ENCODE measurements at regions not wholly inside any gene's neighbourhood (a gene's known extent, or its start where the extent isn't known, plus 50 kb on each side); places are given as distances from the start of the nearest gene placed in this dataset.

DNA sequence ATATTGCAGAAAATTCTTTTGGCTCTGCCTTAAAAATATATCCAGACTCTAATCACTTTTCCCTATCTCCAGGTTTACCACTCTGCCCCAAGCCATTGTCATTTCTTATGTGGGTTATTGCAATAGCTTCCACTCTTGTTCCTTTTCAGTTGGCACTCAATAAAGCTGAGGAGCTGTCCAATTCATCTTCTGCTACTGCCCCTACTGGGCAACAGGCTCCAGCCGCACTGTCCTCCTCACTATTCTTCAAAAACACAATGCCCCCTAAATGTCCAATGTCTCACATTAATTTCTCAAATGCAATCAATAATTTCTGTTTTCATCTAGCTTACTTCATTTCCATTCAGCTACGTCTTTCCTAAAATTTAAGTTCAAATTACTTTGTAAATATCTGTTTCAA, 1262.5 kb upstream of the CDH2 start:
- no peak overlapping the region for H3K9ac ChIP-seq (ENCODE audit: insufficient read depth, low read depth, low read length)
- no peaks in the 10 kb centered on the region for H3K4me1 ChIP-seq (ENCODE audit: insufficient read depth, low read length)
- 1% methylated on average over 2 of the region's 2 CpGs for WGBS (ENCODE audit: low lambda C conversion rate)
- in situ Hi-C loops (cut with HindIII; ENCODE audit: extremely low pct_ligation_motif_present, low pct_unique_long_range_greater_than_20kb), result no loop called here
- no peaks in the 10 kb centered on the region for H3K79me2 ChIP-seq (ENCODE audit: insufficient read depth, low read length)
- no peak for ATAC-seq
- CTCF ChIA-PET (ENCODE audit: low intra/inter-chr PET ratio, low total read pairs), result no interaction called here
- no peak for DNase-seq (ENCODE audit: low spot score)
- no peaks in the 10 kb centered on the region for H3K36me3 ChIP-seq (replicated peaks in 1 of 2; ENCODE audit: control insufficient read depth in 1 of 2, insufficient read depth in 2 of 2, low read length in 2 of 2)
- H2AFZ ChIP-seq (ENCODE audit: low read length), result no peak overlapping the region
- H3K27me3 ChIP-seq (ENCODE audit: control insufficient read depth in 1 of 2, insufficient read depth in 2 of 2, low read length in 2 of 2), result no peaks in the 10 kb centered on the region
- H3K4me3 ChIP-seq (replicated peaks in 1 of 3; ENCODE audit: insufficient read depth in 1 of 3, low read depth in 2 of 3, low read length in 3 of 3), result no peak overlapping the region
- BruUV-seq (replicated peaks), result no TSS peak
- H4K20me1 ChIP-seq (ENCODE audit: insufficient read depth, low read length), result no peaks in the 10 kb centered on the region
- H3K27ac ChIP-seq (ENCODE audit: extremely low read length, insufficient read depth, low read length), result no peak overlapping the region
- POLR2A ChIA-PET, result no interaction called here
- intact Hi-C loops (cut with micrococcal nuclease; ENCODE audit: unreplicated experiment), result no loop called here
- H3K4me2 ChIP-seq (ENCODE audit: low read depth, low read length), result no peak overlapping the region
- TF ChIP-seq, protein P1, sequence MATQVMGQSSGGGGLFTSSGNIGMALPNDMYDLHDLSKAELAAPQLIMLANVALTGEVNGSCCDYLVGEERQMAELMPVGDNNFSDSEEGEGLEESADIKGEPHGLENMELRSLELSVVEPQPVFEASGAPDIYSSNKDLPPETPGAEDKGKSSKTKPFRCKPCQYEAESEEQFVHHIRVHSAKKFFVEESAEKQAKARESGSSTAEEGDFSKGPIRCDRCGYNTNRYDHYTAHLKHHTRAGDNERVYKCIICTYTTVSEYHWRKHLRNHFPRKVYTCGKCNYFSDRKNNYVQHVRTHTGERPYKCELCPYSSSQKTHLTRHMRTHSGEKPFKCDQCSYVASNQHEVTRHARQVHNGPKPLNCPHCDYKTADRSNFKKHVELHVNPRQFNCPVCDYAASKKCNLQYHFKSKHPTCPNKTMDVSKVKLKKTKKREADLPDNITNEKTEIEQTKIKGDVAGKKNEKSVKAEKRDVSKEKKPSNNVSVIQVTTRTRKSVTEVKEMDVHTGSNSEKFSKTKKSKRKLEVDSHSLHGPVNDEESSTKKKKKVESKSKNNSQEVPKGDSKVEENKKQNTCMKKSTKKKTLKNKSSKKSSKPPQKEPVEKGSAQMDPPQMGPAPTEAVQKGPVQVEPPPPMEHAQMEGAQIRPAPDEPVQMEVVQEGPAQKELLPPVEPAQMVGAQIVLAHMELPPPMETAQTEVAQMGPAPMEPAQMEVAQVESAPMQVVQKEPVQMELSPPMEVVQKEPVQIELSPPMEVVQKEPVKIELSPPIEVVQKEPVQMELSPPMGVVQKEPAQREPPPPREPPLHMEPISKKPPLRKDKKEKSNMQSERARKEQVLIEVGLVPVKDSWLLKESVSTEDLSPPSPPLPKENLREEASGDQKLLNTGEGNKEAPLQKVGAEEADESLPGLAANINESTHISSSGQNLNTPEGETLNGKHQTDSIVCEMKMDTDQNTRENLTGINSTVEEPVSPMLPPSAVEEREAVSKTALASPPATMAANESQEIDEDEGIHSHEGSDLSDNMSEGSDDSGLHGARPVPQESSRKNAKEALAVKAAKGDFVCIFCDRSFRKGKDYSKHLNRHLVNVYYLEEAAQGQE (IDR thresholded peaks at IDR 0.05; ENCODE audit: borderline replicate concordance in 1 of 2, low read depth in 1 of 2, low read length in 2 of 2), result peak in 1 of 2 experiments; percentile 48; a peak in 1 of 4 replicates
- no peak for TF ChIP-seq ZNF207 (IDR thresholded peaks at IDR 0.05; ENCODE audit: borderline replicate concordance)
- no peaks in the 10 kb centered on the region for H3K9me3 ChIP-seq (ENCODE audit: low read length)
- FAIRE-seq, result no peak

DNA sequence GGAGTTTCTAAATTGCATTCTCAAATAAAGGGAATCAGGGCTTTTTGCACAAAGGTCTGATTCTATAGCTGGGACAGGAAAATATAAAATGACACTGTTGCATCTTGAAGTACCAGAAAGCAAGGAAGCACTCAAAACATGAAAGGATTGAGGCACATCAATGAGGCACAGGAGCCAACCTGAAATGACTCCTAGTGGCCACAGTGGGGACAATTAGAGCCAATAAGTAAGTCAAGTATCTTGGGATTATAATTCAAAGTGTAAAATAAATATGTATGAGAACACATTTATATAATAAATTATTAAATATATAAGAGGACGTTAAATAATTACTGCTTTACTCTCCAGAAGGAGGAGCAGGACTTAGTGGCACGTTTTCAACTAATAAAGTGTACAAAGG, 1259.5 kb upstream of the CDH2 start:
- in situ Hi-C loops (cut with HindIII; ENCODE audit: extremely low pct_ligation_motif_present, low pct_unique_long_range_greater_than_20kb) (no loop called here), intact Hi-C loops (cut with micrococcal nuclease; ENCODE audit: unreplicated experiment) (no loop called here)
- no peak overlapping the region for H2AFZ ChIP-seq (ENCODE audit: low read length)

More for the DNA sequence above, 1259.5 kb upstream of the CDH2 start:
- Histone ChIP-seq H4K20me1 (ENCODE audit: insufficient read depth, low read length) (no peaks in the 10 kb centered on the region), H3K4me1 (ENCODE audit: insufficient read depth, low read length) (no peaks in the 10 kb centered on the region), H3K4me3 (replicated peaks in 1 of 3; ENCODE audit: insufficient read depth in 1 of 3, low read depth in 2 of 3, low read length in 3 of 3) (no peak overlapping the region), H3K27me3 (ENCODE audit: control insufficient read depth in 1 of 2, insufficient read depth in 2 of 2, low read length in 2 of 2) (no peaks in the 10 kb centered on the region; a peak in 1 of 5 replicates), H3K36me3 (replicated peaks in 1 of 2; ENCODE audit: control insufficient read depth in 1 of 2, insufficient read depth in 2 of 2, low read length in 2 of 2) (no peaks in the 10 kb centered on the region), H3K9me3 (ENCODE audit: low read length) (peaks cover 8% of the 10 kb centered on the region), H3K9ac (ENCODE audit: insufficient read depth, low read depth, low read length) (no peak overlapping the region), H3K4me2 (ENCODE audit: low read depth, low read length) (no peak overlapping the region), H3K27ac (ENCODE audit: extremely low read length, insufficient read depth, low read length) (no peak overlapping the region), H3K79me2 (ENCODE audit: insufficient read depth, low read length) (no peaks in the 10 kb centered on the region)
- BruUV-seq (replicated peaks), result no TSS peak
- DNase-seq (ENCODE audit: low spot score) (no peak), FAIRE-seq (no peak), ATAC-seq (no peak)
- CTCF ChIA-PET (ENCODE audit: low intra/inter-chr PET ratio, low total read pairs), result no interaction called here
- TF ChIP-seq SNRNP70 (IDR thresholded peaks at IDR 0.05; ENCODE audit: low read depth, low read length) (no peak), KAT8 (CRISPR knock-in tag; IDR thresholded peaks at IDR 0.05) (no peak), GLI4 (CRISPR knock-in tag; IDR thresholded peaks at IDR 0.05; ENCODE audit: borderline replicate concordance) (no peak), ZNF235 (CRISPR knock-in tag; IDR thresholded peaks at IDR 0.05; ENCODE audit: borderline replicate concordance) (no peak), ZNF17 (CRISPR knock-in tag; IDR thresholded peaks at IDR 0.05) (no peak), MEIS1 (CRISPR knock-in tag; IDR thresholded peaks at IDR 0.05; ENCODE audit: borderline replicate concordance) (no peak), ZNF383 (CRISPR knock-in tag; IDR thresholded peaks at IDR 0.05; ENCODE audit: borderline replicate concordance) (no peak), RFX5 (IDR thresholded peaks at IDR 0.05; ENCODE audit: low read depth, low read length) (no peak), GTF2F1 (IDR thresholded peaks at IDR 0.05; ENCODE audit: low read length) (no peak), SIX1 (CRISPR knock-in tag; IDR thresholded peaks at IDR 0.05; ENCODE audit: borderline replicate concordance) (no peak), TEAD2 (CRISPR knock-in tag; IDR thresholded peaks at IDR 0.05) (no peak), ZNF709 (CRISPR knock-in tag; IDR thresholded peaks at IDR 0.05) (no peak)
- TF ChIP-seq, protein P2, sequence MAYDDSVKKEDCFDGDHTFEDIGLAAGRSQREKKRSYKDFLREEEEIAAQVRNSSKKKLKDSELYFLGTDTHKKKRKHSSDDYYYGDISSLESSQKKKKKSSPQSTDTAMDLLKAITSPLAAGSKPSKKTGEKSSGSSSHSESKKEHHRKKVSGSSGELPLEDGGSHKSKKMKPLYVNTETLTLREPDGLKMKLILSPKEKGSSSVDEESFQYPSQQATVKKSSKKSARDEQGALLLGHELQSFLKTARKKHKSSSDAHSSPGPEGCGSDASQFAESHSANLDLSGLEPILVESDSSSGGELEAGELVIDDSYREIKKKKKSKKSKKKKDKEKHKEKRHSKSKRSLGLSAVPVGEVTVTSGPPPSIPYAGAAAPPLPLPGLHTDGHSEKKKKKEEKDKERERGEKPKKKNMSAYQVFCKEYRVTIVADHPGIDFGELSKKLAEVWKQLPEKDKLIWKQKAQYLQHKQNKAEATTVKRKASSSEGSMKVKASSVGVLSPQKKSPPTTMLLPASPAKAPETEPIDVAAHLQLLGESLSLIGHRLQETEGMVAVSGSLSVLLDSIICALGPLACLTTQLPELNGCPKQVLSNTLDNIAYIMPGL (CRISPR knock-in tag; IDR thresholded peaks at IDR 0.05; ENCODE audit: borderline replicate concordance in 1 of 2, low read depth in 1 of 2), result no peak
- 1% methylated on average over 2 of the region's 2 CpGs for WGBS (ENCODE audit: low lambda C conversion rate)
- POLR2A ChIA-PET, result no interaction called here
